ENCODE measurements at regions not wholly inside any gene's neighbourhood (a gene's known extent, or its start where the extent isn't known, plus 50 kb on each side); places are given as distances from the start of the nearest gene placed in this dataset.

DNA sequence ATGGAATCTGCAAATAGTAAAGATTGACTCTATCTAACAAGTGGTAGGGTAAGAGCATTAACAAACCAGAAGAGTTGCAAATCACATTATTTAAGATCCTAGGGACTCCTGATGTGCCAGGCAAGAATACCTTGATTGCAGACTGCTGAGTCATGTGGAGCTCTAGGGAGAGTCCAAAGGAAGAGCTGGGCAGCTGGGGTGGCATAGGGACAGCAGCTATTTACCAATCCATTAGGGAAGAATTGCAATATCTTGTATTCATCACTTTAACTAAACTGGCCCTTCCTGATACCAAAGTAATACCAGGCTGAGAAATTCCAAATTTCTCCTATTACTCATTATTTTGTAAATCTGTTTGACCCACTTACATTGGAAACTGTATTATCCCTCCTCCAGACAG is 52.2 kb upstream of the ACP3 start:
- TF ChIP-seq POLR2A (IDR thresholded peaks at IDR 0.05; ENCODE audit: low read depth, low read length) = no peak
- TF ChIP-seq POLR2AphosphoS5 (IDR thresholded peaks at IDR 0.05; ENCODE audit: low read depth, low read length) = no peak
- TF ChIP-seq TAF1 (IDR thresholded peaks at IDR 0.05; ENCODE audit: borderline replicate concordance, low read depth, low read length) = no peak
